GM18498 (cell line): ENCODE measurements at regions not wholly inside any gene's neighbourhood (a gene's known extent, or its start where the extent isn't known, plus 50 kb on each side); places are given as distances from the start of the nearest gene placed in this dataset.

Source experiments
- ATAC-seq: cut with Tn5 transposase; IDR thresholded peaks from one replicate; pipeline ENCODE4 v1.9.1; 2021; ENCODE audit warnings: mild to moderate bottlenecking, moderate library complexity; ENCODE audit not compliant: unreplicated experiment

GRCh38 chrX:40154250-40154852 lies 56.6 kb upstream of the BCOR start:
- ATAC-seq, result no peak

GRCh38 chrX:40153345-40154249 lies 55.8 kb upstream of the BCOR start:
- no peak for ATAC-seq

GRCh38 chrX:40152741-40153344 lies 55.1 kb upstream of the BCOR start:
- ATAC-seq, result no peak

- no peak for ATAC-seq
These were observed 54.5 kb upstream of the BCOR start for GRCh38 chrX:40152173-40152711.

- no peak for ATAC-seq
These were observed 53.7 kb upstream of the BCOR start for GRCh38 chrX:40151211-40152172.

- no peak for ATAC-seq
These were observed 52.7 kb upstream of the BCOR start for GRCh38 chrX:40150503-40150902.

GRCh38 chrX:40149286-40150175 lies 51.8 kb upstream of the BCOR start:
- no peak for ATAC-seq

GRCh38 chrX:40148385-40149285 lies 50.9 kb upstream of the BCOR start:
- ATAC-seq, result no peak

- no peak for ATAC-seq
These were observed 50.2 kb upstream of the BCOR start for GRCh38 chrX:40147971-40148370.
